Fibroblast of lung (primary cell): ENCODE measurements at regions not wholly inside any gene's neighbourhood (a gene's known extent, or its start where the extent isn't known, plus 50 kb on each side); places are given as distances from the start of the nearest gene placed in this dataset.

ENCODE experiments used
- EZH2 ChIP-seq: IDR thresholded peaks from 2 replicates; pipeline ENCODE4 v1.5.1; 2012; ENCODE audit warnings: low read length, control low read depth, mild to moderate bottlenecking; ENCODE audit errors: missing control alignments
- TF ChIP-seq, protein P1 (sequence below), 2 donors: IDR thresholded peaks in 1 of 2; conservative IDR thresholded peaks in 1 of 2; 1 replicate in 1 of 2; 2 replicates in 1 of 2; pipeline ENCODE4 v1.5.1; 2011 to 2012; ENCODE audit warnings: low read length in 2 of 2, control low read depth in 1 of 2, inconsistent platforms in 1 of 2, low read depth in 1 of 2, mild to moderate bottlenecking in 1 of 2

DNA sequence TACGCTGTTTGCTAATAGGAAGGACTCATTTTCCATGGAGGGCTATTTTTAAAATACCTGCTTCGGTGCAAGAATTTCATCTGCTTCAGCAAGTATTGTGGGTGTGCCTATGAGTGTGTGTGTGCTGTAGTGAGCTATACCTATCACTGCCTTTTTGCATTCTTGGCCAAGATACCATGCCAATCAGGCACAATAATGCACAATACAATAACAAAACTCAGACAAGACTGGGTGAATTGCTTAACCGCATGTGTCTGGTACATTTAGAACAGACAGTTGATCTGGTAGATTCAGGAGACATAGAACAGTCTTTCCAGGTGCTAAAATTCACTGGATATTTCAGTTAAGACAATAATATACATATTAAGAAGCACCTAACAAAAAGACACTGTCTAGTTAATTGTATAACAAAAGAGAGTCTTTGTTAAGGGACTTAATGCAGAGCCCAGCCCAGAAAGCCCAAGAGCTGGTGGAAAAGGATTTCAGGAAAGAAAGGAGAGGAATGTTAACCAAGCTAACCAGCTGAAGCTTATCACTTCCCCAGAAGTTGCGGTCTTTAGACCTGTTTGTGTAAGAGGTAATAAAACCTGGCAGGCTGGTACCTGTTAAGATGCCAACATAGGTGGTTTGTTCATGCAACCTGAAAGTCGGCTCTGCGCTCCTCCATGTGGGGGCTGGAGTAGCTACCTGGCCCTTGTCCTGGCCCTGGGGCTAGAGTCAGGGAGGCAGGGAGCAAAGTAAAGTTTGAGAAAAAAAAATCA lies 153.3 kb upstream of the RBMS1 start:
- TF ChIP-seq, protein P1, sequence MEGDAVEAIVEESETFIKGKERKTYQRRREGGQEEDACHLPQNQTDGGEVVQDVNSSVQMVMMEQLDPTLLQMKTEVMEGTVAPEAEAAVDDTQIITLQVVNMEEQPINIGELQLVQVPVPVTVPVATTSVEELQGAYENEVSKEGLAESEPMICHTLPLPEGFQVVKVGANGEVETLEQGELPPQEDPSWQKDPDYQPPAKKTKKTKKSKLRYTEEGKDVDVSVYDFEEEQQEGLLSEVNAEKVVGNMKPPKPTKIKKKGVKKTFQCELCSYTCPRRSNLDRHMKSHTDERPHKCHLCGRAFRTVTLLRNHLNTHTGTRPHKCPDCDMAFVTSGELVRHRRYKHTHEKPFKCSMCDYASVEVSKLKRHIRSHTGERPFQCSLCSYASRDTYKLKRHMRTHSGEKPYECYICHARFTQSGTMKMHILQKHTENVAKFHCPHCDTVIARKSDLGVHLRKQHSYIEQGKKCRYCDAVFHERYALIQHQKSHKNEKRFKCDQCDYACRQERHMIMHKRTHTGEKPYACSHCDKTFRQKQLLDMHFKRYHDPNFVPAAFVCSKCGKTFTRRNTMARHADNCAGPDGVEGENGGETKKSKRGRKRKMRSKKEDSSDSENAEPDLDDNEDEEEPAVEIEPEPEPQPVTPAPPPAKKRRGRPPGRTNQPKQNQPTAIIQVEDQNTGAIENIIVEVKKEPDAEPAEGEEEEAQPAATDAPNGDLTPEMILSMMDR (conservative IDR thresholded peaks at IDR 0.05 in 1 of 2, IDR thresholded peaks at IDR 0.05 in 1 of 2; ENCODE audit: low read depth in 1 of 2, low read length in 2 of 2): no peak
- no peak for TF ChIP-seq EZH2
